ENCODE measurements at regions not wholly inside any gene's neighbourhood (a gene's known extent, or its start where the extent isn't known, plus 50 kb on each side); places are given as distances from the start of the nearest gene placed in this dataset.

- Histone ChIP-seq H3K4me3 (no peak overlapping the region), H3K4me1 (no peaks in the 10 kb centered on the region), H3K27me3 (no peaks in the 10 kb centered on the region), H3K27ac (no peak overlapping the region), H3K36me3 (no peaks in the 10 kb centered on the region), H3K9me3 (no peaks in the 10 kb centered on the region)
- no peak for TF ChIP-seq POLR2AphosphoS5 (IDR thresholded peaks at IDR 0.05)
- TF ChIP-seq, protein P1, sequence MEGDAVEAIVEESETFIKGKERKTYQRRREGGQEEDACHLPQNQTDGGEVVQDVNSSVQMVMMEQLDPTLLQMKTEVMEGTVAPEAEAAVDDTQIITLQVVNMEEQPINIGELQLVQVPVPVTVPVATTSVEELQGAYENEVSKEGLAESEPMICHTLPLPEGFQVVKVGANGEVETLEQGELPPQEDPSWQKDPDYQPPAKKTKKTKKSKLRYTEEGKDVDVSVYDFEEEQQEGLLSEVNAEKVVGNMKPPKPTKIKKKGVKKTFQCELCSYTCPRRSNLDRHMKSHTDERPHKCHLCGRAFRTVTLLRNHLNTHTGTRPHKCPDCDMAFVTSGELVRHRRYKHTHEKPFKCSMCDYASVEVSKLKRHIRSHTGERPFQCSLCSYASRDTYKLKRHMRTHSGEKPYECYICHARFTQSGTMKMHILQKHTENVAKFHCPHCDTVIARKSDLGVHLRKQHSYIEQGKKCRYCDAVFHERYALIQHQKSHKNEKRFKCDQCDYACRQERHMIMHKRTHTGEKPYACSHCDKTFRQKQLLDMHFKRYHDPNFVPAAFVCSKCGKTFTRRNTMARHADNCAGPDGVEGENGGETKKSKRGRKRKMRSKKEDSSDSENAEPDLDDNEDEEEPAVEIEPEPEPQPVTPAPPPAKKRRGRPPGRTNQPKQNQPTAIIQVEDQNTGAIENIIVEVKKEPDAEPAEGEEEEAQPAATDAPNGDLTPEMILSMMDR (IDR thresholded peaks at IDR 0.05) = no peak
- no peak for TF ChIP-seq POLR2A (IDR thresholded peaks at IDR 0.05)
- intact Hi-C loops (cut with DNase I; ENCODE audit: low total_unique reads) = no loop called here
- DNase-seq (ENCODE audit: low spot score in 2 of 2) = no peak
These were observed 273.8 kb downstream of the AJAP1 start for GRCh38 chr1:4928186-4928585.

DNA sequence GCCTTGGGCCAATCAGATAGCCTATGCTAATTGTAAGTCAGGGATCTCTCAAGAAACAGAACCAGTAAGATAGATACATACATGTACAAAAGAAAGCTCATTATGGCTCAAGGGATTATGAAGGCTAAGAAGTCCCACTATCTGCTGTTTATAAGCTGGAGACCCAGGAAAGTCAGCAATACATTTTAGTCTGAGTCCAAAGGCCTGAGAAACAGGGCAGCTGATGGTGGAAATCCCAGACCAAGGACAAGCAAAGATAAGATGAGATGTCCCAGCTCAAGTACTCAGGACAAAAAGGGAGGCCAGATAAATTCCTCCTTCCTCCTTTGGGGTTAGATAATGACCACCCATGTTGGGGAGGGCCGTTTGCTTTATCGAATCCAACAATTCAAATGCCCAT is 269.9 kb downstream of the AJAP1 start:
- TF ChIP-seq, protein P1 (IDR thresholded peaks at IDR 0.05) = no peak
- no peak for TF ChIP-seq POLR2A (IDR thresholded peaks at IDR 0.05)
- TF ChIP-seq POLR2AphosphoS5 (IDR thresholded peaks at IDR 0.05) = no peak
- Histone ChIP-seq H3K27ac (no peak overlapping the region), H3K9me3 (peaks cover 8 to 11% of the 10 kb centered on the region in 2 donors), H3K4me3 (no peak overlapping the region), H3K36me3 (no peaks in the 10 kb centered on the region), H3K27me3 (no peaks in the 10 kb centered on the region), H3K4me1 (no peaks in the 10 kb centered on the region)
- DNase-seq (ENCODE audit: low spot score in 2 of 2) = no peak
- intact Hi-C loops (cut with DNase I; ENCODE audit: low total_unique reads) = no loop called here

DNA sequence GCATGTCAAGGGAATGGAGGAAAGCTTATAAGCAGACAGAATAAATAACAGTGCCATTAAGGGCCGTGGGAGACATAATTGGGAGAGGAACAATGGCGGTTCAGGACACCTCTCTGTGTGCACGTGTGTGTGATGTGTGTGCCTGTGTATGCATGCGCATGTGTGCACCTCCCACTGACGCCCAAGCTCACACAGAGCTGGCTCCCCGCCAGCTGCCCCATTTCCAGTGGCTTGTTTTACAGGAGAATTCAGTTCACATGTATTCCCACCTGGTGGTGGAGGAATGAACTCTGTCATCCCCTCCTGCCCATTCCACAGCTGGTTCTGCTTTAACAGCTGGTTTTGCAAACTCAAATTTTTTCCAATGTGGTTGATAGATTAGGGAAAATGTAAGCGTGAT is 262.2 kb downstream of the AJAP1 start:
- intact Hi-C loops (cut with DNase I; ENCODE audit: low total_unique reads) = no loop called here
- no peak overlapping the region for H3K27ac ChIP-seq
- TF ChIP-seq, protein P1 (IDR thresholded peaks at IDR 0.05) = no peak
- TF ChIP-seq POLR2AphosphoS5 (IDR thresholded peaks at IDR 0.05) (no peak), POLR2A (IDR thresholded peaks at IDR 0.05) (no peak)

GRCh38 chr1:4915154-4915553 is 260.7 kb downstream of the AJAP1 start:
- no peaks in the 10 kb centered on the region for H3K36me3 ChIP-seq
- no peak overlapping the region for H3K4me3 ChIP-seq
- intact Hi-C loops (cut with DNase I; ENCODE audit: low total_unique reads) = no loop called here
- H3K4me1 ChIP-seq = no peaks in the 10 kb centered on the region
- no peak for DNase-seq (ENCODE audit: low spot score in 2 of 2)
- no peak for TF ChIP-seq POLR2AphosphoS5 (IDR thresholded peaks at IDR 0.05)
- TF ChIP-seq POLR2A (IDR thresholded peaks at IDR 0.05) = no peak
- TF ChIP-seq, protein P1 (IDR thresholded peaks at IDR 0.05) = no peak
- H3K27ac ChIP-seq = no peak overlapping the region
- H3K9me3 ChIP-seq = peaks cover 4% of the 10 kb centered on the region in 2 donors
- peaks cover 0 to 9% of the 10 kb centered on the region in 2 donors for H3K27me3 ChIP-seq

More for the DNA sequence above, 262.2 kb downstream of the AJAP1 start:
- Histone ChIP-seq H3K27me3 (peaks cover 0 to 7% of the 10 kb centered on the region in 2 donors), H3K9me3 (peaks cover 8 to 11% of the 10 kb centered on the region in 2 donors), H3K36me3 (no peaks in the 10 kb centered on the region), H3K4me1 (no peaks in the 10 kb centered on the region), H3K4me3 (no peak overlapping the region)
- DNase-seq (ENCODE audit: low spot score in 2 of 2) = no peak

DNA sequence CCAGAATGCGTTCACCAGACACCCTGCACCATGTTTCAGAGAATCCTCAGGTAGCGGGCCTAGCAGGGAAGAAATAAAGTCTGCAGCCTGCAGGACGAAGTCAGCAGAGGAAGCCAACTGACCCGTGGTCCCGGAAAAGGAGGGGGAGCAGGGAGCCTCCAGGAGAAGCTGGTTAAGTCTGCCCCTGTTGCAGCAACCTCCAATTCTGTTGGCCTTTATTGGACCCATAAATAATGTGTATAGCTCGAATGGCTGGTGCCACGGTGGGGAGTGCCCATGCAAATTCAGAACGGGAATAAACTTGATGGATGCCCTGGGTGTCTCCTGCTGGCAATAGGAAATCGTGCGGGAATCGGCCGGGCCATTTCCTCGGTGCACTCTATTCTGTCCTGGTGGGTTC is 254.1 kb downstream of the AJAP1 start:
- Histone ChIP-seq H3K9me3 (no peaks in the 10 kb centered on the region), H3K27me3 (peaks cover 0 to 4% of the 10 kb centered on the region in 2 donors), H3K4me1 (no peaks in the 10 kb centered on the region), H3K27ac (no peak overlapping the region), H3K4me3 (no peak overlapping the region), H3K36me3 (no peaks in the 10 kb centered on the region)
- no peak for DNase-seq (ENCODE audit: low spot score in 2 of 2)
- intact Hi-C loops (cut with DNase I; ENCODE audit: low total_unique reads) = no loop called here
- TF ChIP-seq POLR2A (IDR thresholded peaks at IDR 0.05) (no peak), POLR2AphosphoS5 (IDR thresholded peaks at IDR 0.05) (no peak)
- TF ChIP-seq, protein P1 (IDR thresholded peaks at IDR 0.05) = no peak

Data from breast epithelium (tissue), 4 donors.